Left lung (tissue), 4 donors: ENCODE measurements at regions not wholly inside any gene's neighbourhood (a gene's known extent, or its start where the extent isn't known, plus 50 kb on each side); places are given as distances from the start of the nearest gene placed in this dataset.

Experiments
- ATAC-seq: fragments of 200-7000 bp; cut with Tn5 transposase; one replicate; pipeline ENCODE4 v1.9.1; 2020; ENCODE audit warnings: moderate library complexity
- DNase-seq, 4 donors: peaks; one replicate each; pipeline ENCODE4 v3.0.0-alpha.2; 2013 to 2020
- H3K27ac ChIP-seq, 2 donors: fragments of 200-600 bp; sonication (generic) in 1 of 2; one replicate each; pipeline versions ENCODE4 v1.5.0 to v1.8.0; 2020 to 2021
- H3K27me3 ChIP-seq, 2 donors: fragments of 200-600 bp; sonication (generic) in 1 of 2; one replicate each; pipeline versions ENCODE4 v1.5.0 to v1.8.0; 2020 to 2021
- H3K36me3 ChIP-seq, 2 donors: fragments of 200-600 bp; sonication (generic) in 1 of 2; one replicate each; pipeline versions ENCODE4 v1.5.0 to v1.8.0; 2020 to 2021
- H3K4me1 ChIP-seq, 2 donors: fragments of 200-600 bp; one replicate each; pipeline ENCODE4 v1.8.0; 2021
- H3K4me3 ChIP-seq, 2 donors: fragments of 200-600 bp; sonication (generic) in 1 of 2; one replicate each; pipeline versions ENCODE4 v1.5.0 to v1.8.0; 2020 to 2021; ENCODE audit warnings: mild to moderate bottlenecking in 1 of 2
- H3K9me3 ChIP-seq, 2 donors: fragments of 200-600 bp; sonication (generic) in 1 of 2; one replicate each; pipeline versions ENCODE4 v1.5.0 to v1.8.0; 2020 to 2021
- CTCF ChIP-seq, 2 donors: fragments of 200-600 bp; sonication (generic) in 1 of 2; IDR thresholded peaks; one replicate each; pipeline versions ENCODE4 v1.5.0 to v1.8.0; 2021; ENCODE audit warnings: antibody characterized with exemption in 2 of 2
- intact Hi-C, 2 donors: fragments of 100-400 bp; cut with DNase I; formaldehyde crosslinking; loops; one replicate each; pipeline versions ENCODE4 v1.11.2 to v1.14.2; 2022
- donor health status: DM: no; HTN: yes; CAD: no.
- donor health status: DM: no; HTN: no; CAD: no.

GRCh38 chr22:27489178-27489675 lies 312.3 kb downstream of the MN1 start:
- DNase-seq, result no peak
- ATAC-seq, result no peak
- no peaks in the 10 kb centered on the region for H3K36me3 ChIP-seq
- TF ChIP-seq CTCF (IDR thresholded peaks at IDR 0.05), result no peak
- intact Hi-C loops, result no loop called here
- H3K4me1 ChIP-seq, result no peaks in the 10 kb centered on the region
- peaks cover 0 to 30% of the 10 kb centered on the region in 2 donors for H3K27me3 ChIP-seq
- H3K4me3 ChIP-seq, result no peak overlapping the region
- H3K27ac ChIP-seq, result no peak overlapping the region
- H3K9me3 ChIP-seq, result peaks cover 0 to 12% of the 10 kb centered on the region in 2 donors

DNA sequence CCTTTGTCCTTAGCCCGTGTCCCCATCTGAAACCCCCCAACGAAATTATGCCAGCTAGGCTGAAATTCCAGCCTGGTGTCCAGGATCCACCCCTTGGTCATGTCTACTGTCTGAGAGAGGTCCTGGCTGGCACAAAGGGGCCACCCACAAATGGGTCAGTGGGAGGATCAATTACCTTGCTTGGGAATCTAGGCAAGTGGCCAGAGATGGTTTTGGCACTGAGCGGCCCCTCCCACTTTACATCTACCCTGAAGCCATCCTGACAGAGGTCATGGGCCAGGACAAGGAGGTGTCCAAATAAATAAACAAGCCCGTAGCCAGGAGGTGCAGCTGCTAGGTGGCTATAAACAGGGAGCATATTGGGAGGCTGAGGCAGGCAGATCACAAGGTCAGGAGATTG lies 311.5 kb downstream of the MN1 start:
- TF ChIP-seq CTCF (IDR thresholded peaks at IDR 0.05), result no peak
- no peak for ATAC-seq
- no peak overlapping the region for H3K4me3 ChIP-seq

DNA sequence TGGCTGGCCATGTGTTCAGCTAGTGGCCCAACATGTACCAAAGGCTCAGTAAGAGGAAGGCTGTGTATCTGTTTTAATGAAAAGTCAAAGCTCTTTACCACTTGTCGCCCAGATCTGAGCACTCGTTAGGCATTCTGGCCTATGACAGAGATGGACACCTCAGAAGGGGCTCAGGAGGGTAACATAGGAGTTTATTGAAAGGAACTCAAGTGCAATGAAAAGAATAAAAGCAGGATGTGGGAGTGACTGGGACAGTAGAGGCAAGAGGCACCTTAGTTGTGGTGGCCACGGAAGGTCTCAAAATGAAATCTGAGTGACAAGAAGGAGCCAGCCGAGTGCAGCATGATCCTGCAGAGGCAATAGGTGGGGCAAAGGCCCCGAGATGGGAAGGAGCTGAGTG lies 309.7 kb downstream of the MN1 start:
- no peak overlapping the region for H3K4me3 ChIP-seq
- DNase-seq (no peak), ATAC-seq (no peak)
- H3K27ac ChIP-seq, result no peak overlapping the region
- no peak for TF ChIP-seq CTCF (IDR thresholded peaks at IDR 0.05)
- no peaks in the 10 kb centered on the region for H3K36me3 ChIP-seq
- intact Hi-C loops, result no loop called here
- H3K4me1 ChIP-seq, result no peaks in the 10 kb centered on the region
- H3K27me3 ChIP-seq, result peaks cover 0 to 25% of the 10 kb centered on the region in 2 donors
- peaks cover 0 to 12% of the 10 kb centered on the region in 2 donors for H3K9me3 ChIP-seq

More for the DNA sequence above, 311.5 kb downstream of the MN1 start:
- peaks cover 0 to 12% of the 10 kb centered on the region in 2 donors for H3K9me3 ChIP-seq
- no peaks in the 10 kb centered on the region for H3K36me3 ChIP-seq
- peaks cover 0 to 25% of the 10 kb centered on the region in 2 donors for H3K27me3 ChIP-seq
- no peak for DNase-seq
- intact Hi-C loops, result no loop called here
- H3K4me1 ChIP-seq, result no peaks in the 10 kb centered on the region
- no peak overlapping the region for H3K27ac ChIP-seq

- no peaks in the 10 kb centered on the region for H3K4me1 ChIP-seq
- peaks cover 0 to 12% of the 10 kb centered on the region in 2 donors for H3K9me3 ChIP-seq
- H3K27ac ChIP-seq, result no peak overlapping the region
- TF ChIP-seq CTCF (IDR thresholded peaks at IDR 0.05), result no peak
- intact Hi-C loops, result no loop called here
- H3K36me3 ChIP-seq, result no peaks in the 10 kb centered on the region
- no peak for ATAC-seq
- no peak overlapping the region for H3K4me3 ChIP-seq
- peaks cover 0 to 17% of the 10 kb centered on the region in 2 donors for H3K27me3 ChIP-seq
- DNase-seq, result no peak
Observed at GRCh38 chr22:27492566-27493201, 308.9 kb downstream of the MN1 start.

- DNase-seq (no peak), ATAC-seq (no peak)
- H3K27ac ChIP-seq, result no peak overlapping the region
- TF ChIP-seq CTCF (IDR thresholded peaks at IDR 0.05), result no peak
- H3K36me3 ChIP-seq, result no peaks in the 10 kb centered on the region
- intact Hi-C loops, result no loop called here
- peaks cover 0 to 12% of the 10 kb centered on the region in 2 donors for H3K9me3 ChIP-seq
- H3K4me1 ChIP-seq, result no peaks in the 10 kb centered on the region
- no peak overlapping the region for H3K4me3 ChIP-seq
- H3K27me3 ChIP-seq, result peaks cover 0 to 6% of the 10 kb centered on the region in 2 donors
Observed at GRCh38 chr22:27493796-27494195, 307.8 kb downstream of the MN1 start.
